ENCODE measurements at regions not wholly inside any gene's neighbourhood (a gene's known extent, or its start where the extent isn't known, plus 50 kb on each side); places are given as distances from the start of the nearest gene placed in this dataset.

DNA sequence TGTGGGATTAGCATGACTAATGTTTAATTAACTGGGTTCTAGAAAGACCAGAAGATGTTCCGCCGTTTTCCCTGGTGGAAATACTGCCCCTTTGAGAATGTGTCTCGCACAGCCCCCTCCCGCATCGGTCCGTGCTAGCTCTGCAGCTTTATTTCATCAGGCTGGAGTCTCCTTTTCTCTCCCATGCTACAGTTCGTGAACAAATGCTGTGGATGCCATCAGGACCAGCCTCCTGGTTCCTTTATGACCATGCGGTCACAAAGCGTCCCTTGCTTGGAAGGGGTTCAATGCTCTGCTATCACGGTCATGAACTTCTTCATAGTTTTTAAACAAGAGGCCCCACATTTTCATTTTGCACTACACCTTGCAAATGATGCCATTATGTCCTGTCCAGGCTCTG lies 157.7 kb upstream of the TMEM132C start (continued):
- no peak for TF ChIP-seq E2F4 (IDR thresholded peaks at IDR 0.05; ENCODE audit: low read depth, low read length)
- no peak for TF ChIP-seq ESRRA (IDR thresholded peaks at IDR 0.05; ENCODE audit: low read length)
- TF ChIP-seq SRF (IDR thresholded peaks at IDR 0.05; ENCODE audit: low read depth in 2 of 2, low read length in 2 of 2) = no peak

DNA sequence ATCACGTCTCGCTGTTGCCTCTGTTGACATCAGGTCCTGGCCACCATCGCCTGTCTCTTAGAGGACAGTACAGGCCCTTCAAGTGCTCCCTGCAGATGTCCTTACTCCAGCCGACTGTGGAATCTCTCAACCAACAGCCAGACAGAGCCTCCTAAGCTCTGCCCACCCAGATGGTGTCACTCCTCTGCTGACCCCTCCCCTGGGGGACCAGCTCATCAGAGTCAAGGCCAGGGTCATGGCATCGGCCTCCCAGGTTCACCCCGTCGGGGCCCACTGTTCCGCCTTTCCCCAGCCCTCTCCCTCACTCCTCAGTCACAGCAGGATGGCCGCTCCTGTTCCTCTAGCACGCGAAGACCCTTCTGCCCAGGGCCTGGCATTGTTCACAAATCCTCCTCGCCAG lies 157.3 kb upstream of the TMEM132C start:
- no peak overlapping the region for H3K9ac ChIP-seq (ENCODE audit: control insufficient read depth, insufficient read depth, low read length)
- no peaks in the 10 kb centered on the region for H4K20me1 ChIP-seq (ENCODE audit: control insufficient read depth, insufficient read depth)
- DNase-seq (ENCODE audit: low read depth, low spot score) = no peak
- WGBS (ENCODE audit: insufficient coverage, insufficient replicate concordance, low lambda C conversion rate, missing lambda C conversion rate) = 43% methylated on average over 11 of the region's 12 CpGs
- no peak for ATAC-seq
- CTCF ChIA-PET = no interaction called here
- no peak for FAIRE-seq
- POLR2A ChIA-PET = no interaction called here
- H3K36me3 ChIP-seq (ENCODE audit: control insufficient read depth in 2 of 2, insufficient read depth in 2 of 2, low read length in 1 of 2) = no peaks in the 10 kb centered on the region
- RAD21 ChIA-PET (ENCODE audit: unreplicated experiment) = no interaction called here
- no peak overlapping the region for H3K4me3 ChIP-seq
- SMC1A ChIA-PET (ENCODE audit: uncharacterized antibody, unreplicated experiment) = no interaction called here
- no peak overlapping the region for H3K27ac ChIP-seq (ENCODE audit: control insufficient read depth, insufficient read depth)
- no peaks in the 10 kb centered on the region for H3K4me1 ChIP-seq (ENCODE audit: control insufficient read depth, insufficient read depth, low read length)
- no peak overlapping the region for H3K4me2 ChIP-seq (ENCODE audit: control insufficient read depth, insufficient read depth)
- no peak overlapping the region for H2AFZ ChIP-seq (ENCODE audit: control insufficient read depth, low read depth, low read length)
- H3K9me3 ChIP-seq (replicated peaks; ENCODE audit: control insufficient read depth, insufficient read depth, low read length) = no peaks in the 10 kb centered on the region
- BruUV-seq (replicated peaks) = no TSS peak
- no peaks in the 10 kb centered on the region for H3K27me3 ChIP-seq (replicated peaks in 1 of 2; ENCODE audit: control insufficient read depth in 2 of 2, insufficient read depth in 2 of 2, low read length in 1 of 2)
- H3K79me2 ChIP-seq (ENCODE audit: control insufficient read depth, insufficient read depth, low read length) = no peaks in the 10 kb centered on the region
- no peak for TF ChIP-seq MEF2A (IDR thresholded peaks at IDR 0.05; ENCODE audit: insufficient read depth, low read depth, low read length)
- in situ Hi-C loops (cut with MboI) (no loop called here), intact Hi-C loops (cut with micrococcal nuclease; ENCODE audit: unreplicated experiment) (no loop called here)

GRCh38 chr12:128111333-128111732 lies 155.6 kb upstream of the TMEM132C start:
- Histone ChIP-seq H3K27ac (ENCODE audit: control insufficient read depth, insufficient read depth) (no peak overlapping the region), H3K36me3 (ENCODE audit: control insufficient read depth in 2 of 2, insufficient read depth in 2 of 2, low read length in 1 of 2) (no peaks in the 10 kb centered on the region), H3K4me1 (ENCODE audit: control insufficient read depth, insufficient read depth, low read length) (no peaks in the 10 kb centered on the region), H3K4me2 (ENCODE audit: control insufficient read depth, insufficient read depth) (no peak overlapping the region), H3K4me3 (no peak overlapping the region), H2AFZ (ENCODE audit: control insufficient read depth, low read depth, low read length) (no peak overlapping the region), H4K20me1 (ENCODE audit: control insufficient read depth, insufficient read depth) (no peaks in the 10 kb centered on the region), H3K9ac (ENCODE audit: control insufficient read depth, insufficient read depth, low read length) (no peak overlapping the region), H3K9me3 (replicated peaks; ENCODE audit: control insufficient read depth, insufficient read depth, low read length) (no peaks in the 10 kb centered on the region; the same call in 2 of the 3 replicates), H3K79me2 (ENCODE audit: control insufficient read depth, insufficient read depth, low read length) (no peaks in the 10 kb centered on the region), H3K27me3 (replicated peaks in 1 of 2; ENCODE audit: control insufficient read depth in 2 of 2, insufficient read depth in 2 of 2, low read length in 1 of 2) (no peaks in the 10 kb centered on the region)
- no TSS peak for BruUV-seq (replicated peaks)
- in situ Hi-C loops (cut with MboI) = no loop called here
- ChIA-PET CTCF (no interaction called here), POLR2A (no interaction called here), RAD21 (ENCODE audit: unreplicated experiment) (no interaction called here), SMC1A (ENCODE audit: uncharacterized antibody, unreplicated experiment) (no interaction called here)
- intact Hi-C loops (cut with micrococcal nuclease; ENCODE audit: unreplicated experiment) = no loop called here
- TF ChIP-seq EZH2 (IDR thresholded peaks at IDR 0.05; ENCODE audit: borderline replicate concordance, control insufficient read depth, low read depth, low read length) (no peak), KDM1A (IDR thresholded peaks at IDR 0.05; ENCODE audit: borderline replicate concordance) (no peak)
- no peak for ATAC-seq
- DNase-seq (ENCODE audit: low read depth, low spot score) = no peak
- 50% methylated on average over 9 of the region's 9 CpGs for WGBS (ENCODE audit: insufficient coverage, insufficient replicate concordance, low lambda C conversion rate, missing lambda C conversion rate)
- FAIRE-seq = no peak
